ENCODE measurements at regions not wholly inside any gene's neighbourhood (a gene's known extent, or its start where the extent isn't known, plus 50 kb on each side); places are given as distances from the start of the nearest gene placed in this dataset.

DNA sequence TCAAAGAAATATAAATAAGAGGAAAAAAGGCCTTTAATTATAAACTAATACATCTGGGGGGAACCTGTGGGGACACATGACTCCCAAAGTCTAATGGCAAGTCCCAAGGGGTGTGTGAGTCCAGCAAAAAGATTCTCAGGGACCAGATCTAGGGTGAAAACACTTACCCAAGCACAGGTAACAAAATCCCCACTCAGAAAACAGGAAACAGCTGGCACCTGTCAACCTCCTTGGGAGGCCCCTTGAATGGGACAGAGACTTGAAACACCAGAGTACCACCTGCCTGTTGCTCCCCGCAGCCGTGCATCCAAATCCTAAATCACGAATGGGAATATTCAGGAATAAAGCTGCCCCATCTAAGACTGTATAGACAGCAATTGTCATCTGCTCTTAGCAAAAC lies 461.2 kb upstream of the CDH5 start:
- TF ChIP-seq, protein P1, sequence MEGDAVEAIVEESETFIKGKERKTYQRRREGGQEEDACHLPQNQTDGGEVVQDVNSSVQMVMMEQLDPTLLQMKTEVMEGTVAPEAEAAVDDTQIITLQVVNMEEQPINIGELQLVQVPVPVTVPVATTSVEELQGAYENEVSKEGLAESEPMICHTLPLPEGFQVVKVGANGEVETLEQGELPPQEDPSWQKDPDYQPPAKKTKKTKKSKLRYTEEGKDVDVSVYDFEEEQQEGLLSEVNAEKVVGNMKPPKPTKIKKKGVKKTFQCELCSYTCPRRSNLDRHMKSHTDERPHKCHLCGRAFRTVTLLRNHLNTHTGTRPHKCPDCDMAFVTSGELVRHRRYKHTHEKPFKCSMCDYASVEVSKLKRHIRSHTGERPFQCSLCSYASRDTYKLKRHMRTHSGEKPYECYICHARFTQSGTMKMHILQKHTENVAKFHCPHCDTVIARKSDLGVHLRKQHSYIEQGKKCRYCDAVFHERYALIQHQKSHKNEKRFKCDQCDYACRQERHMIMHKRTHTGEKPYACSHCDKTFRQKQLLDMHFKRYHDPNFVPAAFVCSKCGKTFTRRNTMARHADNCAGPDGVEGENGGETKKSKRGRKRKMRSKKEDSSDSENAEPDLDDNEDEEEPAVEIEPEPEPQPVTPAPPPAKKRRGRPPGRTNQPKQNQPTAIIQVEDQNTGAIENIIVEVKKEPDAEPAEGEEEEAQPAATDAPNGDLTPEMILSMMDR (IDR thresholded peaks at IDR 0.05; ENCODE audit: poor library complexity), result no peak
- TF ChIP-seq EZH2 (IDR thresholded peaks at IDR 0.05; ENCODE audit: borderline replicate concordance) (no peak), EZH2phosphoT487 (IDR thresholded peaks at IDR 0.05; ENCODE audit: low read depth, severe bottlenecking, unreplicated experiment) (no peak)
